GM19455 (cell line): ENCODE measurements at regions not wholly inside any gene's neighbourhood (a gene's known extent, or its start where the extent isn't known, plus 50 kb on each side); places are given as distances from the start of the nearest gene placed in this dataset.

Experiments
- ATAC-seq: cut with Tn5 transposase; IDR thresholded peaks from one replicate; pipeline ENCODE4 v1.9.1; 2021; ENCODE audit not compliant: unreplicated experiment

DNA sequence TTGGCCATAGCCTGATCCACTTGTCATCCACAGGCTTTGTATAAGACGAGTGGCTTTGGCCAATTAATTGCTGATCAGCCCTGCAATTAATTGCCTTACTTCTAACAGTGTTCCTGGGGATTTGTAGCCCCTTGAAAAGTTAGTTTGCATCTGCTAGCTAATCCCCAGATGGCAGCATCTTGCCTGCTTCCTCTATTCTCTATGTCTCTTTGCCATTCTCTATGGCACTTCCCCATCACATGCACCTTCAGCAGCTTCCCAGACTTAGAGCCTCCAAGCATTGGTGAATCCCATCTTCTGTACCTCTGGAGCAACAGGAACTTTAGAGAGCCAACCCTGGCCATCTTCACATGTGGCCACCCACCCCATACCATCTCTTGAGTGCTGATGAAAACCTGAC is 197.0 kb upstream of the DMAC1 start:
- ATAC-seq, result no peak

DNA sequence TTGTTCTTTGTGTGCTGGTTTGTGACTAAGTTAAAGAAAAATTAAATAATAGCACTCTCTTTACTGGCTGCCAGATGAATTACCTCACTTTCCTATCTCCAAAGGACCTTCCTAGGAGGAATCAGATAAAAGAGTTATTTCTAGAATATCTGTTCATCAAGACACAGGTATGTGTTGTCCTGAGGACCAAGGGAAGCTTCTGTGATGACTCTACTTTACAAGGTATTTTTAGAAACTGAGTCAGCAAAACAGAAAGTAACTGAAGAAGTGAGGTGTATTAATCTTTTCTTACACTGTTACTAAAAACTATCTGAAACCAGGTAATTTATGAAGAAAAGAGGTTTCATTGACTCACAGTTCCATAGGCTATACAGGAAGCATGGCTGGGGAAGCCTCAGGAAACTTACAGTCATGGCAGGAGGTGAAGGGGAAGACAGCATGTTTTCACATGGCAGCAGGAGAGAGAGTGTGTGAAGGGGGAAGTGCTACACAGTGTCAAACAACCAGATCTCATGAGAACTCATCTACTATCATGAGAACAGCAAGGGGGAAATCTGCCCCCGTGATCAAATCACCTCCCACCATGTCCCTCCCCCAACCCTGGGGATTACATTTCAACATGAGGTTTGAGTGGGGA is 189.2 kb upstream of the DMAC1 start:
- no peak for ATAC-seq

DNA sequence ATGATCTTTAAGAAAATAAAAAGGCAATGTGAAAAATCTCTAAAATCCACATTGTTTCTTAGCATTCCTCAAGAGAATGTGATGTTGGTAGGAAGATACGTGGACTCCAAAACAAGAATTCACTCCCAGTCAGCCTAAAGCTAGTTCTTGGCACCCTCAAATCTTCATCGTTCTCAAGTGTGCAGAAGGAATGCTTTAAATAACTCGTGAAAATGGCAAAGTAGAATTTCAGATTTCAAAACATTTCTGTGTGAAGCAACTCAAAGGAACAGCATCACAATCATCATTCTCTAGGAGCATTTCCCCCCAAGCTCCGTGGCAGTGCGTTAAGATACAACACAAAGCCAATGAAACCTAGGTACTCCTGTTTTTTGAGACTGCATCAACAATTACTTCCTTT is 185.1 kb upstream of the DMAC1 start:
- no peak for ATAC-seq

DNA sequence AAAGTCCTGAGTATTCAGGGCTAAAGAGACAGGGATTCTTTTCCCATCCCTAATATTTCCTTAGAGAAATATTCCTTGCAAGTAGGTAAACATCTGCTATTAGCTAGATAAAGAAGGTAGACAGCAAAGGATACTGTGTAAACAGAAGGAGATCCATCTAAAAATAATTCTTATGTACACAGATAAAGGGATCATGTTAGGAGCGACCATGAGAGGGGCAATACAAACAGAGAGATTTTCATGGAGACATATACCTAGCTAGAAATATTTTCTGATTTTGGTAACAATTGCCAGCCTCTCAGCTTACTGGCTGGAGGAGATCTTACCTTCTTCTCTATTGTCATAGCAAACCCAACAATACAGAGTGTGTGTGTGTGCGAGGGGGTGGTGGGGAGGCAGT is 184.6 kb upstream of the DMAC1 start:
- no peak for ATAC-seq

DNA sequence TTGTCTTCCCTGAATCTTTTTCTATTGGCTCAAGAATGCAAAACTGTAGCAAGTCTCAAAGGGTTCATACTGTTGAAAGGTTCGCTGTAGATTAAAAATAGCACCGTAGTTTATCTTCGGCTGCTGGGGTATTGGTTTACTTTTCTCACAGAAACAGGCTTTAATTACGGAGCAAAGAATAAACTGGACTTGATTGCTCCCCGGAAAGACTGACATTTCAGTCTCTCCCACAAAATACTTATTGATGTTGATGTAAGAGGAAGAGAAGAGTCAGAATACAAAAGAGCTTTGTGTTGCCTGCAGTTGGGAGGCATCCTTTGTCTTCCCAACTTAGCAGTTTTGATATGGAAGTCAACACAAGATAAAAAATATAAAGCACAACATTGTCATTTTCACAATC is 183.9 kb upstream of the DMAC1 start:
- no peak for ATAC-seq

DNA sequence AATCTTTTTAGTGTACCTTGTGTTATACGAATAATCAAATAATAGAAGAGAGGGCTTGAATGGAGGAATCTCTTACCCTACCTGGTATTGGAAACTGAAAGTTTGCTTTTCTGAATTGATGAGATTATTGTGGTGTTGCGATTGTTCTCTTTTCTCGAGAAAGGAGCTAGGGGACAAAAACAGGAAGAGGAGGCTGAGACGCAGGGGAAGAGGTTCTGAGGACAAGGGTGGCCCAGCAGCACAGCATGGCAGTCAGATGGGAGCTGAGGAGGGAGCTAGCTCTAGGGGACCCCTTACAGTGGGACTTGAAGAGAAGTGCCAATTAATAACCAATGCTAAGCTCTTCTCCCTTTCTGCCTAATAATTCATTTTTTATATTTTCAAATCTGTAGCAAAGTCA is 183.3 kb upstream of the DMAC1 start:
- no peak for ATAC-seq

DNA sequence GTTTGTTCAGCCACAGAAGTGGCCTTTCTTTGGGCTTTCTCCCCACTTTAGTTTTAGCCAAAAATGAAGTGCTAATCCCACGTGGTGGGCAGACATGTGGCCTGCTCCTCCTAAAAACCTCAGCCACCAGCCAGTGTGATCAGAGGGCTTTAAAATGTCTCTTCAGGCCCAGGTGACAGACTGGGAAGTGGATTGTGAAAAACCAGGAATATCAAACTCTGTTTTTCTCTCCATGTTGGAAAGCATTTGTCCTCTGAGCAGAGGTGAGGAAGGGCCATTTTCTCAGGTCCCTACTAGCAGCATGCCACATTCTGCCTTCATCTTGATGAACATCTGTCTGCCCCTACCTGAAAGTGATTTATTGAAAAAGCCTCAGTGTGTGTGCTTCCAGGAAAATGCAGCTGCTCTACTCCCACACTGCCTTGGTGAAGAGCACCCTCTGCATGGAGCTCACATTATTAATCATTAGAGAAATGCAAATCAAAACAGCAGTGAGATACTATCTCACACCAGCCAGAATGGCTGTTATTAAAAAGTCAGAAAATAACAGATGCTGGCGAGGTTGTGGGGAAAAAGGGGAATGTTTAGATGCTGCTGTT is 181.2 kb upstream of the DMAC1 start:
- no peak for ATAC-seq

DNA sequence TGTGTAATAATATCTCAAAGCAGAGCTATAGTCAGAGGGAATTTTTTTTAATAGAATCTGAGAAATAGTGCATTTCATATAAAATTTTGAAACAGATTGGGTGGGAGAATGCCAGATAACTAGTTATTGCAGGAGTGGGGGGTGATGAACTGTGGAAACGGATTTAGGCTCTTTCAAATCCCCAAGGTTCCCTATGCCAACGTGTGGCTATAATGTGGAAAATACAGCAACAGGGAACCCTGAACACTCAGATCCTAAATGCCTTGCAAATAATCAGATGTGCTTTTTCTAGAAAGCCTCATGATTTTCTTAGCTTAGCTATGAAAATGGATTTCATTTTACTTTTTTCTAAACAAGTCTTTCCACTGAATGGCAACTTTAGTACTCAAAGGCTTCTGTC is 180.5 kb upstream of the DMAC1 start:
- ATAC-seq, result no peak

DNA sequence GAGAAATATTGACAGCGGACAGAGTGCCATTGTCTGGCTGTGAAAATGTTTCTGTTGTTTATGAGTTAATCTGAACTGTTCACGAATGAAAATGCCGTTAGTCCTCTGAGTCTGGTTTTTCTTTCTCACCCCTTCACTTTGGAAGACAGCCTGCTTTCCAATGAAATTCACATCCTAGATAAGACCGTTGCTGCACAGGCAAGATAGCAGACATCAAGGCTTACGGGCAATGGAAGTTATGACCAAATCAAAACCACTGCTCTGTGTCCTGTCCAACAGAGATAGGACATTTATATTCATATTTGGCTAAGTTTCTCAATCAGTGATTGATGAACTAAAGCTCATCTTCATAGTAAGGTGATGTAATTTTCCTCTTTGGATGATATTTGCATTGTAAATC is 180.0 kb upstream of the DMAC1 start:
- no peak for ATAC-seq

DNA sequence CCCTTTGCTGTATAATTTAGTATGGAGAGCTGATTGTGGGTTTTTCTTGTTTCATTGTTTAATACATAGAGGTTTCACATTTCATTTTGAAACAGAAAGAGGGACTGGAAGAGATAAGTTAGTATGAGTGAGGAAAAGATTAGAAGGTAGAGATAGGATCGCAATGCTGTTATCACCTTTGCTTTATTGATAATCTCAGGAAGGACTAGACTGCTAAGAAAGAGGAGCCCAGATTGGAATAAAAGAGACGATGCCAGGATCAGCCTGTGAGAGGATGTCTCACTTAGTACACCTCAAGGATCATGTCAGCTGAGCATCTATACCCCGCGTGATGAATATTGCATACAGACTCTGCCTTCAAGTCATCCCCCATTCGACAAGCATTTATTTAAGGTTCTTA is 178.0 kb upstream of the DMAC1 start:
- ATAC-seq, result no peak

DNA sequence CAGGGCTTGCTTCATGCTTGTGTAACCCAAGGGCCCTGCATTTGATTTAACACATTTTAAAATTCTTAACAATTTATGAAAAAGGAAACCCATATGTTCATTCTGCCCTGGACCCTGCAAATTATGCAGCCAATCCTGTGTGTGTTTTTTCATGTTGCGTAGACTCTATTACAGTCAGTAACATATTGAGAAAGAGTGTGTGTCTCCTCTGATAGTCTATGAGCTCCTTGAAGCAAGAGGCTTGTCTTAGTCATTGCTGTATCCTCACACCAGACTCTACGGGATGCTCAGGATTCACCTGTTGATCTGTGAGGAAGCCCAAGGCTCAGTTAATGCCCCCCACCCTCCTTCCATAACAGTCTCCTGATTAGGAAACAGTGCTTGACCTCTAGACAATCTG is 177.3 kb upstream of the DMAC1 start:
- no peak for ATAC-seq

DNA sequence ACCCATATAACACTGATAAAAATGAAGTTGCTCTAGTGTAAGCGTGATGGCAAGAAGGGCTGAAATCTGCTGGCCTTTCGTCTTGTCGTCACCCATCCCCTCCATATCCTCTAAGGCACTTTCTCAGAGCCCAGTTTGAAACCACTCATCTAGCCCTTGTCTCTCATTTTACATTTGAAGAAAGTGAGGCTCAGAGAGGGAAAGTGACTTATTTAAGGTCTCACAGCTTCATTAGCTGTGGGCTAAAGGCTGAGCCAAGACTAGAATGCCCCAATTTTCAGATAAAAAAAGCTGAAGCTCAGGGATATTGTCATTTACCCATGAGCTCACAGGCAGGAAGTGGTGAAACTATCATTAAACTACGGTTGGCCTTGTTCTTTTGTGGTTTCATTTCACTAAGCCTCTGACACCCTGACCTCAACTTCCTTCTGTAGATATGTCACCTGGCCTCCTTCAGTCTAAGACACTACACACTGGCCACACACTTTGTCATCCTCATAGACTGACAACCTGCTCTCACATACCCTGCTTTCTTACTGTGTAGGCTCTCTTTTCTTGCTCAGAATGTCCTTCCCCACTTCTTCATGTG is 176.7 kb upstream of the DMAC1 start:
- peak; percentile 99 for ATAC-seq

DNA sequence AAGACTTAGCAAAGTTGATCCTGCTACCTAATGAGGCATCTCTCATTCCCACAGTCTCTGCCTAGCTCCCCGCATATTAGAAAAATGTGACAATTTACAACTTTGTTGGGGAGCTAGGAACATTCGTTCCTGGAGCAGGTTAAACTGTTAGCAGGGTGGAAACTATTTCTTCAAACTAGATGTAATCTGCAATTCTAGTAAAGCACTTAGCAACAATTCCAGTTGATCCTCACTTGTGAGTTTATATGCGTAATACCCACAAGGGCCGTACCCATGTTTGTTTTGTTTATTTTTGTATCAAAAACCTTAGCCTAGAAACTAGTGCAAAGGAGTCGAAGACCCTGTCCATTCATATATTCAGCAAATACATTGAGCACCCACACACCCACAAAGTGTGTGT is 175.8 kb upstream of the DMAC1 start:
- ATAC-seq, result no peak

DNA sequence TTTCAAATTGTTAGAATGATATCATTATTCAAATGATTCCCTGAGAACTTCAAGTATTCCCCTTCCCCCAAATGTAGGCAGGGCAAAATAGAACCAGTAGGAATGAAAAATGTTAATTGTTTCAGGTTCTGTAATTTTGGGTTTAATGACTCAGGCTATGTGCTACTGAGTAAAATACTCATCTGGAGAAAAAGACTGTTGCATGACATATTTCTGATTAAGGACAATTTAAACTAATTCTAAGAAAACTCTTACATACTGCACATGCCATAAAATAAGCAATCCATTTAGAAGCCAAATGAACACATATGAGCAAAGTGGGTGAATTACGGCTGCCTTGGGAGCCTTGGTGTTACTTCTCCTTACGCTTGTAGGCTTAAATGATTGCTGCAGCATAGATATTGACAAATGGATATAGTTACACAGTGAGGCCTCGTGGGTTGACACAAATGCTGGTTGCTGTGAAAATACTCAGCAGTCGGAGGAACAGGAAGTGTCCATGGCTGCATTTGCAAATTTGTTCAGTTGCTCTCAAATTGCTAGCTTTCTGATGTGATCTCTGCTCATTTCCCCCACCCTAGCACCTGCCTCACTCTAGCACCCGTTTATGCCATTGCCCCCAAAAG is 174.9 kb upstream of the DMAC1 start:
- no peak for ATAC-seq

DNA sequence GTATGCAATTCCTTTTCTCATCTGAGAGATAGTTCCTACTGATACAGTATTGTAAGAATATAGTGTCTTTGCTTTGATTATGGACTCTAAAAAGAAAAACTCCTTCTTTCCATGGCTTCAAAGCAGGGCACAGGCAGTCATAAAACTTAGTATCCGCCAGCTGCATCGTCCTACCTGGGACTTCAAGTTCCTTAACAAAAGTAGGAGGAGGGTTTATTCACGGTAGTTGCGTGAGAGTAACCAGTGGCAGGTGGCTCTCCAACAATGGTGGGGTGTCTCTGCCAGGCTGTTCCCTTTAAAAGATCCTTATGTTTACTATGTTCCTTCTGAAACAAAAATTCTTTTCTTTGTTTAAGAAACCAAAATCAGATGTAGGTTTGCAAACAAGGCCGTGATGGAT is 173.5 kb upstream of the DMAC1 start:
- ATAC-seq, result no peak

DNA sequence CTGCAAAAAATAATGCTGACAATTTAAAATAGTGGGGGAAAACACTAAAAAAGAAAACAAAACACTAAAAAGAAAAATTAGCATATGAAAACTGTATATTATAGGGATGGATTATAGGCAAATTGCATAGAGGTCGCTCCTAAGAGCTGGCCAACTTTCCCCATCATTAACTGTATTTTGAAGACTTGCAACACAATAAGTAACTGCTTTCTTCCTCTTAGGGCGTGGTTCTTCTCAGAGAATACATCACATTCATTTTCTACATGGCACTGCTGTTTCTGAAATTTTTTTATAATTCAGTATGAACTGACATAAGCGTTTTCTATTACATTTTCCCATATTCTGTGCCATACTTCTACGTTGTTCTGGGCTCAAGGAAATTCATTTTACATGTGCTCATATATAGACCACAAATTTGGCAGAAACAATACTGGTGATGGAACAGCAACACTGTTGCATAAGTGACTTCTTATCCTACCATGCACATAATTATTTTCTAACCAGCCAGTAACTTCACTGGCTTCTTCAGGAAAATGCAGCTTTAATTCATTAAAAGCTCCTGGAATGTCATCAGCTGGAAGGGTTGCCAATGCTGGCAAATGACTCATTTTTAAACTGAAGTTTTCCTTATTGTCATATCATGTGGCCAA is 171.2 kb upstream of the DMAC1 start:
- no peak for ATAC-seq

DNA sequence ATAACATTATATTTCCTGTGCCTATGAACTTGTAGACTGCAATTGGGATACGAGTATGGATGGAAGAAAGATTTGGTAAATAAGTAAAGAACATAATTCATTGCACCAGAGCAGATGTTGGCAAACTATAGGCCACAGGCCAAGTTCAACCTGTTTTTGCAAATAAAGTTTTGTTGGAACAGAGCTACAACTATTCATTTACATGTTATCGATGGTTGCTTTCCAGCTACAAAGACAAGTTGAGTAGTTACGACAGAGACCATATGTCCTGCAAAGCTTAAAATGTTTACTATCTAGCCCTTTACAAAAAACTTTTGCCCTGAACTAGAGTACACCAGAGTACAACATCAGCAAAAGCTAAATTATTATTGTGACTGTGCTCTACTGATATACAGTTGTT is 169.1 kb upstream of the DMAC1 start:
- no peak for ATAC-seq

DNA sequence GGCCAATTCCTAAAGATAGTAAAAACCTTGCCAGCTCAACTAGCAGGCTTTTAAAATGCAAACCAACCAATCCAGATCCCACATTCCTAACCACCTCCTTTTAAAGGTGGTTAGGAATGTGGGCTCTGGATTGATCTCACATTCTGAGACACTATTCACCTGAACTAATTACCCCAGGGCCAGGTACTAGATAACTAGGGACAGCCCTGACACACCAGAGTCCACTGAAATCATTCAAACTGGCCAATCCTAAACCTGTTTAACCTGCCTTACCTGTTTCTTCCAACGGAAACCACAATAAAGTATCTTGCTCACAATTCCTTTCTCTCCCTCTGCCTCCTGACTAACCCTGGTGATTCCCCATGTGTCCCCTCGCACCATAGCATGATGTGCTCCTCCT is 168.3 kb upstream of the DMAC1 start:
- ATAC-seq, result no peak

DNA sequence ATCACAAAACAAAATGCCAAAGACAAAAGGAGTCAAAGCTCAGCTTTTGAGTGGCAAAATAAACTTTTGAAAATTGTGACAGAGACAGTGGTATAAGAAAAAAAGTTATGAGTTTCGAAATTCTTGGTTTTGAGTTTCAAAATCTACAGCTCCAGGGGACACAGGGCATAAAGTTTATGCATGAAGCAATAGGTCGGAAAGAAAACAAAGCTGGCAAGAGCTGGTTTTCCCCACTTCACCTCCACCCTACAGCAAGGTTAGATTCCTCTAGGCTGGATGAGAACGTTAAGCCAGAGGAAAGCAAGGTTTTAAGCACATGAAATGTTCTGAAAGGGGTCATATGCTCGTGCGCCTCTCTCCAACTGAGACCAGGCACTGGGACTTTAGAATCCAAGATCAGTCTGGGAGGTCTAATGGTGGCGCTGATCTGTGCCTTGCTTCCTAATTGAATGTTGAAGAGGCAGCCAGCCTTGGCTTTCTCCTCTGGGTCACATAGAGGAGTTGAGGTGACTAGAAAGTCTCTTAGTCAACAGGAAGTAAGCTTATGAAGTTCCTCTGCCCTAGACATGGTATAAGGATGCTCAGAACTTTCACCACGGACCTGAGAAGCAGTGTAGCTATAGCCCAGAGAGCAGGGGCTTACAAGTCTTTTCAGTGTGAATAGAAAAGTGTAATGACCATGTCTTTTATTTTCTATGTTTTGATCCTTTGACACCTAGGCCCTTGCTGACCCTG is 167.7 kb upstream of the DMAC1 start:
- ATAC-seq, result no peak

DNA sequence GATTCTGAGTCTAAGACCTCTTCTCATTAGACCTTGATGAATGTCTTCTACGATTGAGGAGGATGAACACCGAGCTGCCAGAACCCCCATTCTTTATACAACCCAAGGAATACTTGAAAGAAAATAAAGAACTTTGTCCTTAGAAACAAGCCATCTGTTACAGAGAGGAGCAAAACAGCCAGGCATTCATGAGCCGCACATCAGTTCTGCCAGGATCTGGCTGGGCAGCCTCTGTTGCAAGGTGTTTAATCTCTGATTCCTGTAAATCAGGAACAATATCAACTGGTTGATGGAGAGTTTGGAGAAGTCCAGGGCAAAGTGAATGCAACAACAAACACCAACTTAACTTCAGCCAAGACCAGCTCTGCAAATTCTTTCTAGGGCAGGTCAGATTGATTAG is 165.5 kb upstream of the DMAC1 start:
- ATAC-seq, result no peak

DNA sequence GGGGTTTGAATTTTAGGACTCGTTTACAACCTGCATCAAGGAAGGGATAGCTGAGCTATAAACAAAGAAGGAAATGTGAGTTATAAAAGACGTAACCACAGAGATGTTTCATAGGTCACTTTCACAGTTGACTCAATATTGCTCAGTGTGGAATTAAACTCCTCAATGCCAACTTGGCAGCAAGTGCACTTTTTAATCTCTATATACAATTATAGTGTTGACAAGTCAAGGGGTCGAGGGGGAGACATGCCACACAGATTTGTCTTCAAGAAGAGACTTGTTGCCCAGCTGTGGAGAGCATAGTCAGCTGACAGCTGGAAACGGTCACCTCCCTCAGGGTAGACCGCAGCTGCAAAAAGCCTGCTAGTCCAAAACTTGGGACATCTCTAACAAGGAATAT is 163.4 kb upstream of the DMAC1 start:
- no peak for ATAC-seq
